ENCODE measurements at regions not wholly inside any gene's neighbourhood (a gene's known extent, or its start where the extent isn't known, plus 50 kb on each side); places are given as distances from the start of the nearest gene placed in this dataset.

- Histone ChIP-seq H4K20me1 (ENCODE audit: insufficient read depth) (no peaks in the 10 kb centered on the region), H3K9me2 (ENCODE audit: insufficient read depth) (no peaks in the 10 kb centered on the region), H3K36me3 (ENCODE audit: control insufficient read depth in 1 of 2, insufficient read depth in 2 of 2, low read length in 2 of 2) (no peaks in the 10 kb centered on the region), H3K79me2 (ENCODE audit: insufficient read depth, low read length) (no peaks in the 10 kb centered on the region), H3K9me3 (ENCODE audit: control insufficient read depth in 1 of 2, insufficient read depth in 1 of 2, low read depth in 1 of 2, low read length in 2 of 2) (no peaks in the 10 kb centered on the region), H3K27me3 (ENCODE audit: insufficient read depth, low read length) (no peaks in the 10 kb centered on the region), H3K4me2 (ENCODE audit: low read length) (no peak overlapping the region), H3K27ac (ENCODE audit: low read depth, low read length) (no peak overlapping the region), H3K9ac (ENCODE audit: low read length) (no peak overlapping the region), H3K4me3 (replicated peaks in 1 of 2; ENCODE audit: low read depth in 1 of 2, low read length in 2 of 2) (no peak overlapping the region), H3K4me1 (ENCODE audit: control insufficient read depth in 1 of 2, insufficient read depth in 2 of 2, low read length in 2 of 2) (no peaks in the 10 kb centered on the region), H2AFZ (ENCODE audit: low read depth, low read length, poor library complexity, severe bottlenecking) (no peak overlapping the region)
- intact Hi-C loops (cut with micrococcal nuclease) = loop anchor here (5.0 to 10.0 kb wide), 4 partner anchors 146 to 413 kb away; no protein-coding TSS in a partner anchor
- BruUV-seq (replicated peaks) = no TSS peak
- CTCF ChIA-PET = interaction anchor here (1.3 kb wide), 1 partner anchor 280 kb away, joined by 3 read pairs; no protein-coding TSS in a partner anchor
- RAD21 ChIA-PET (ENCODE audit: low non-redundant PET in 1 of 2, low total read pairs in 2 of 2, uncharacterized antibody in 2 of 2, unreplicated experiment in 2 of 2) = no interaction called here
- no peak for ATAC-seq
- POLR2A ChIA-PET = no interaction called here
- no peak for DNase-seq (ENCODE audit: low read depth, low spot score)
- no peak for TF ChIP-seq JUND (IDR thresholded peaks at IDR 0.05)
- TF ChIP-seq FOSL1 (IDR thresholded peaks at IDR 0.05; ENCODE audit: low read depth) = no peak
- no peak for TF ChIP-seq SRF (IDR thresholded peaks at IDR 0.05; ENCODE audit: low read depth)
- TF ChIP-seq ELF1 (IDR thresholded peaks at IDR 0.05; ENCODE audit: borderline replicate concordance, low read depth) = no peak
- TF ChIP-seq CEBPB (IDR thresholded peaks at IDR 0.05; ENCODE audit: low read depth) = no peak
- TF ChIP-seq CTCF (IDR thresholded peaks at IDR 0.05 in 2 of 3, conservative IDR thresholded peaks at IDR 0.05 in 1 of 3; ENCODE audit: borderline replicate concordance in 1 of 3, insufficient read depth in 1 of 3, low read depth in 2 of 3, low read length in 2 of 3) = no peak
- no peak for TF ChIP-seq ZBTB33 (IDR thresholded peaks at IDR 0.05; ENCODE audit: extremely low read depth, insufficient replicate concordance, low read length)
Observed at GRCh38 chr3:153440311-153440710, 278.3 kb downstream of the RAP2B start.

Measured in HCT116 (cell line).